ENCODE measurements at regions not wholly inside any gene's neighbourhood (a gene's known extent, or its start where the extent isn't known, plus 50 kb on each side); places are given as distances from the start of the nearest gene placed in this dataset.
"Not testable (repeated sequence)": the region's sequence is repeated elsewhere in the genome, so short reads cannot be mapped to it uniquely, and the experiment has no call there.

- not testable (repeated sequence) for TF ChIP-seq POLR2A, POLR2AphosphoS5 (IDR thresholded peaks at IDR 0.05; ENCODE audit: low read depth, low read length)
These were observed 246.2 kb upstream of the THUMPD2 start for GRCh38 chr2:40025276-40025675.
